Stimulated activated effector memory CD8-positive, alpha-beta T cell treated with anti-CD3 and anti-CD28 coated beads, Interleukin-12 subunit alpha, Interleukin-12 subunit beta, amount 100 ng/mL, for 72 hours (primary cell): ENCODE measurements at regions not wholly inside any gene's neighbourhood (a gene's known extent, or its start where the extent isn't known, plus 50 kb on each side); places are given as distances from the start of the nearest gene placed in this dataset.

Experiments
- ATAC-seq: fragments of 150-1000 bp; cut with Tn5 transposase; 2 replicates; pipeline ENCODE4 v1.10.0; 2021
- DNase-seq, 2 donors: peaks; one replicate each; pipeline ENCODE4 v3.0.0; 2021 to 2022; ENCODE audit warnings: low spot score in 2 of 2
- H3K27ac Mint-ChIP-seq: one replicate; pipeline ENCODE4 v1.8.0; 2022; ENCODE audit warnings: mild to moderate bottlenecking, mixed read lengths
- H3K36me3 Mint-ChIP-seq: one replicate; pipeline ENCODE4 v1.8.0; 2022; ENCODE audit warnings: mild to moderate bottlenecking, mixed read lengths
- H3K4me1 Mint-ChIP-seq: one replicate; pipeline ENCODE4 v1.8.0; 2022; ENCODE audit warnings: mixed read lengths
- H3K4me3 Mint-ChIP-seq: one replicate; pipeline ENCODE4 v1.8.0; 2022; ENCODE audit warnings: mild to moderate bottlenecking, mixed read lengths
- H3K9me3 Mint-ChIP-seq: one replicate; pipeline ENCODE4 v1.8.0; 2022; ENCODE audit warnings: mixed read lengths

- Mint-ChIP-seq H3K9me3 (no peaks in the 10 kb centered on the region), H3K4me1 (no peaks in the 10 kb centered on the region), H3K4me3 (no peak overlapping the region), H3K27ac (no peak overlapping the region), H3K36me3 (no peaks in the 10 kb centered on the region)
- ATAC-seq, result no peak
- DNase-seq, result no peak
These were observed 118.7 kb downstream of the RPL22L1 start for GRCh38 chr3:170751083-170751898.

GRCh38 chr3:170750478-170750830 lies 119.5 kb downstream of the RPL22L1 start:
- Mint-ChIP-seq H3K9me3 (no peaks in the 10 kb centered on the region), H3K36me3 (no peaks in the 10 kb centered on the region), H3K4me1 (no peaks in the 10 kb centered on the region), H3K4me3 (no peak overlapping the region), H3K27ac (no peak overlapping the region)
- DNase-seq, result no peak
- no peak for ATAC-seq

- ATAC-seq, result no peak
These were observed 120.1 kb downstream of the RPL22L1 start for GRCh38 chr3:170749765-170750477.

GRCh38 chr3:170749185-170749584 lies 120.8 kb downstream of the RPL22L1 start:
- Mint-ChIP-seq H3K4me3 (no peak overlapping the region), H3K9me3 (no peaks in the 10 kb centered on the region), H3K4me1 (no peaks in the 10 kb centered on the region), H3K27ac (no peak overlapping the region), H3K36me3 (no peaks in the 10 kb centered on the region)
- ATAC-seq (no peak), DNase-seq (no peak)

More at GRCh38 chr3:170749765-170750477, 120.1 kb downstream of the RPL22L1 start:
- no peak for DNase-seq
- Mint-ChIP-seq H3K9me3 (no peaks in the 10 kb centered on the region), H3K36me3 (no peaks in the 10 kb centered on the region), H3K4me1 (no peaks in the 10 kb centered on the region), H3K4me3 (no peak overlapping the region), H3K27ac (no peak overlapping the region)

GRCh38 chr3:170746175-170746942 lies 123.6 kb downstream of the RPL22L1 start:
- Mint-ChIP-seq H3K4me3 (no peak overlapping the region), H3K9me3 (no peaks in the 10 kb centered on the region), H3K27ac (no peak overlapping the region), H3K36me3 (no peaks in the 10 kb centered on the region), H3K4me1 (no peaks in the 10 kb centered on the region)
- DNase-seq (no peak), ATAC-seq (no peak)

GRCh38 chr3:170745211-170745718 lies 124.7 kb downstream of the RPL22L1 start:
- no peaks in the 10 kb centered on the region for H3K4me1 Mint-ChIP-seq
- no peak overlapping the region for H3K27ac Mint-ChIP-seq
- H3K9me3 Mint-ChIP-seq, result no peaks in the 10 kb centered on the region
- ATAC-seq (peak; percentile 59), DNase-seq (no peak)
- no peaks in the 10 kb centered on the region for H3K36me3 Mint-ChIP-seq
- no peak overlapping the region for H3K4me3 Mint-ChIP-seq

GRCh38 chr3:170741756-170742529 lies 128.1 kb downstream of the RPL22L1 start:
- Mint-ChIP-seq H3K36me3 (no peaks in the 10 kb centered on the region), H3K27ac (no peak overlapping the region), H3K4me1 (no peaks in the 10 kb centered on the region), H3K4me3 (no peak overlapping the region), H3K9me3 (no peaks in the 10 kb centered on the region)
- DNase-seq (no peak), ATAC-seq (no peak)

- no peak for DNase-seq
These were observed 129.0 kb downstream of the RPL22L1 start for GRCh38 chr3:170740726-170741591.

GRCh38 chr3:170740285-170740684 lies 129.7 kb downstream of the RPL22L1 start:
- ATAC-seq (no peak), DNase-seq (no peak)
- Mint-ChIP-seq H3K27ac (no peak overlapping the region), H3K9me3 (no peaks in the 10 kb centered on the region), H3K36me3 (no peaks in the 10 kb centered on the region), H3K4me1 (no peaks in the 10 kb centered on the region), H3K4me3 (no peak overlapping the region)

More at GRCh38 chr3:170740726-170741591, 129.0 kb downstream of the RPL22L1 start:
- Mint-ChIP-seq H3K4me1 (no peaks in the 10 kb centered on the region), H3K9me3 (no peaks in the 10 kb centered on the region), H3K27ac (no peak overlapping the region), H3K36me3 (no peaks in the 10 kb centered on the region), H3K4me3 (no peak overlapping the region)
- no peak for ATAC-seq

- Mint-ChIP-seq H3K36me3 (no peaks in the 10 kb centered on the region), H3K4me3 (no peak overlapping the region), H3K9me3 (no peaks in the 10 kb centered on the region), H3K27ac (no peak overlapping the region), H3K4me1 (no peaks in the 10 kb centered on the region)
- no peak for DNase-seq
- no peak for ATAC-seq
These were observed 130.6 kb downstream of the RPL22L1 start for GRCh38 chr3:170739410-170739809.

GRCh38 chr3:170738766-170739165 lies 131.2 kb downstream of the RPL22L1 start:
- ATAC-seq (no peak), DNase-seq (no peak)
- no peaks in the 10 kb centered on the region for H3K9me3 Mint-ChIP-seq

GRCh38 chr3:170737498-170738162 lies 132.4 kb downstream of the RPL22L1 start:
- Mint-ChIP-seq H3K9me3 (no peaks in the 10 kb centered on the region), H3K36me3 (no peaks in the 10 kb centered on the region), H3K4me3 (no peak overlapping the region), H3K4me1 (no peaks in the 10 kb centered on the region), H3K27ac (no peak overlapping the region)
- DNase-seq (no peak), ATAC-seq (no peak)

More at GRCh38 chr3:170738766-170739165, 131.2 kb downstream of the RPL22L1 start:
- no peak overlapping the region for H3K27ac Mint-ChIP-seq
- no peak overlapping the region for H3K4me3 Mint-ChIP-seq
- H3K4me1 Mint-ChIP-seq, result no peaks in the 10 kb centered on the region
- H3K36me3 Mint-ChIP-seq, result no peaks in the 10 kb centered on the region

- no peaks in the 10 kb centered on the region for H3K36me3 Mint-ChIP-seq
- ATAC-seq (no peak), DNase-seq (no peak)
- H3K9me3 Mint-ChIP-seq, result no peaks in the 10 kb centered on the region
- no peaks in the 10 kb centered on the region for H3K4me1 Mint-ChIP-seq
- no peak overlapping the region for H3K4me3 Mint-ChIP-seq
- no peak overlapping the region for H3K27ac Mint-ChIP-seq
These were observed 134.2 kb downstream of the RPL22L1 start for GRCh38 chr3:170735821-170736220.

GRCh38 chr3:170734735-170735065 lies 135.3 kb downstream of the RPL22L1 start:
- no peaks in the 10 kb centered on the region for H3K9me3 Mint-ChIP-seq
- H3K4me1 Mint-ChIP-seq, result no peaks in the 10 kb centered on the region
- no peak overlapping the region for H3K4me3 Mint-ChIP-seq
- H3K27ac Mint-ChIP-seq, result no peak overlapping the region
- no peaks in the 10 kb centered on the region for H3K36me3 Mint-ChIP-seq
- DNase-seq (no peak), ATAC-seq (no peak)
